Astrocyte of the cerebellum (primary cell): ENCODE measurements at regions not wholly inside any gene's neighbourhood (a gene's known extent, or its start where the extent isn't known, plus 50 kb on each side); places are given as distances from the start of the nearest gene placed in this dataset.

Experiments used
- DNase-seq: peaks from one replicate; pipeline ENCODE4 v3.0.0-alpha.2; 2011; ENCODE audit warnings: low read depth
- H3K4me3 ChIP-seq: 2 replicates; pipeline ENCODE4 v1.5.1; 2011; ENCODE audit warnings: mild to moderate bottlenecking, low read depth, low read length, moderate library complexity
- CTCF ChIP-seq: IDR thresholded peaks from 2 replicates; pipeline ENCODE4 v1.5.1; 2012; ENCODE audit warnings: low read length, low read depth, moderate library complexity, mild to moderate bottlenecking; ENCODE audit errors: missing control alignments
- in situ Hi-C: cut with HindIII; loops from 2 replicates; pipeline ENCODE4 v1.10.0; 2017; ENCODE audit warnings: low sequenced_read_pairs

GRCh38 chr11:42023267-42023666, 563.8 kb upstream of the LRRC4C start:
- no peak overlapping the region for H3K4me3 ChIP-seq
- no peak for TF ChIP-seq CTCF
- in situ Hi-C loops: no loop called here
- DNase-seq: no peak

- TF ChIP-seq CTCF: no peak
- in situ Hi-C loops: no loop called here
- H3K4me3 ChIP-seq: no peak overlapping the region
- no peak for DNase-seq
Measured at GRCh38 chr11:42025121-42025803, 565.8 kb upstream of the LRRC4C start.

- no peak for DNase-seq
- H3K4me3 ChIP-seq: no peak overlapping the region
- TF ChIP-seq CTCF: no peak
- in situ Hi-C loops: no loop called here
Measured at GRCh38 chr11:42034826-42035225, 575.4 kb upstream of the LRRC4C start.

- DNase-seq: no peak
- TF ChIP-seq CTCF: no peak
- H3K4me3 ChIP-seq: no peak overlapping the region
- in situ Hi-C loops: no loop called here
Measured at GRCh38 chr11:42036201-42036600, 576.7 kb upstream of the LRRC4C start.

- in situ Hi-C loops: no loop called here
- H3K4me3 ChIP-seq: no peak overlapping the region
- no peak for TF ChIP-seq CTCF
- no peak for DNase-seq
Measured at GRCh38 chr11:42043312-42043711, 583.9 kb upstream of the LRRC4C start.

GRCh38 chr11:42047637-42048555, 588.4 kb upstream of the LRRC4C start:
- in situ Hi-C loops: no loop called here
- no peak for TF ChIP-seq CTCF
- no peak overlapping the region for H3K4me3 ChIP-seq
- no peak for DNase-seq
